HepG2 (cell line): ENCODE measurements at regions not wholly inside any gene's neighbourhood (a gene's known extent, or its start where the extent isn't known, plus 50 kb on each side); places are given as distances from the start of the nearest gene placed in this dataset.

Experiments
- ATAC-seq: fragments of 200-7000 bp; cut with Tn5 transposase; 3 replicates; pipeline ENCODE4 v1.9.1; 2020; ENCODE audit warnings: mild to moderate bottlenecking, moderate library complexity
- BruUV-seq: library from RNA; stranded (reverse); fragments of 400-500 nt; replicated peaks from 2 replicates; lab custom pipeline; 2021; lab: Mats Ljungman, UMichigan
- CTCF ChIA-PET: fragments of 300-600 bp; formaldehyde crosslinking; extraction: SDS; loops from one replicate; lab custom pipeline; 2021; ENCODE audit warnings: low total read pairs, inconsistent platforms, low intra/inter-chr PET ratio; lab: Yijun Ruan, JAX
- POLR2A ChIA-PET: fragments of 350-600 bp; sonication (Branson Sonifier 250); formaldehyde crosslinking; loops from one replicate; lab custom pipeline; 2020; ENCODE audit warnings: antibody characterized with exemption, inconsistent platforms; lab: Yijun Ruan, JAX
- DNase-seq: peaks from one replicate; pipeline ENCODE4 v3.0.0-alpha.2; 2015; ENCODE audit warnings: low spot score
- FAIRE-seq: peaks from 3 replicates; lab custom pipeline; 2011; peaks lifted over from hg19 to GRCh38; lab: Jason Lieb, UNC
- H2AFZ ChIP-seq: one replicate; pipeline ENCODE4 v1.6.1; 2011; ENCODE audit warnings: low read length, inconsistent platforms
- H3K27ac ChIP-seq: fragments of 300-600 bp; 3 replicates; pipeline ENCODE4 v1.8.0; 2011; ENCODE audit warnings: mixed run types, mild to moderate bottlenecking, mixed read lengths, low read length, inconsistent platforms; ENCODE audit not compliant: insufficient read depth; ENCODE audit errors: extremely low read length
- H3K27me3 ChIP-seq, 2 experiments: fragments of 200-600 bp in 1 of 2; 2 replicates in 1 of 2; 3 replicates in 1 of 2; pipeline versions ENCODE4 v1.6.0 to v1.8.0; 2011; ENCODE audit warnings: low read length in 2 of 2, mild to moderate bottlenecking in 2 of 2, moderate library complexity in 2 of 2, inconsistent platforms in 1 of 2; ENCODE audit not compliant: insufficient read depth in 2 of 2, control insufficient read depth in 1 of 2
- H3K36me3 ChIP-seq, 2 experiments: fragments of 200-600 bp in 1 of 2; replicated peaks in 1 of 2; 2 replicates in 1 of 2; 3 replicates in 1 of 2; pipeline versions ENCODE4 v1.5.1 to v1.8.0; 2011; ENCODE audit warnings: low read length in 2 of 2, inconsistent platforms in 1 of 2; ENCODE audit not compliant: insufficient read depth in 2 of 2, control insufficient read depth in 1 of 2
- H3K4me1 ChIP-seq: 2 replicates; pipeline ENCODE4 v1.5.1; 2012; ENCODE audit warnings: low read length, inconsistent platforms; ENCODE audit not compliant: insufficient read depth
- H3K4me2 ChIP-seq: 2 replicates; pipeline ENCODE4 v1.6.0; 2011; ENCODE audit warnings: low read depth, low read length, inconsistent platforms
- H3K4me3 ChIP-seq, 3 experiments: fragments of 200-600 bp in 1 of 3; sonication (generic), shearing (Covaris generic) in 1 of 3; replicated peaks in 1 of 3; 2 replicates each; pipeline ENCODE4 v1.5.1; 2011 to 2016; ENCODE audit warnings: low read length in 3 of 3, inconsistent platforms in 2 of 3, low read depth in 2 of 3, mild to moderate bottlenecking in 2 of 3, control low read depth in 1 of 3, mixed read lengths in 1 of 3; ENCODE audit not compliant: insufficient read depth in 1 of 3
- H3K79me2 ChIP-seq: one replicate; pipeline ENCODE4 v1.6.1; 2011; ENCODE audit warnings: low read length, inconsistent platforms; ENCODE audit not compliant: insufficient read depth
- H3K9ac ChIP-seq: 2 replicates; pipeline ENCODE4 v1.6.0; 2011; ENCODE audit warnings: mild to moderate bottlenecking, low read depth, low read length, inconsistent platforms; ENCODE audit not compliant: insufficient read depth
- H3K9me3 ChIP-seq: 2 replicates; pipeline ENCODE4 v1.5.1; 2012; ENCODE audit warnings: mild to moderate bottlenecking, low read length
- H4K20me1 ChIP-seq: 2 replicates; pipeline ENCODE4 v1.6.0; 2011; ENCODE audit warnings: inconsistent platforms, mild to moderate bottlenecking, low read length, moderate library complexity; ENCODE audit not compliant: insufficient read depth
- MAFF ChIP-seq: IDR thresholded peaks from 2 replicates; pipeline ENCODE4 v1.6.1; 2011; ENCODE audit warnings: low read depth, low read length, improper control_type of control experiment
- MAFK ChIP-seq, 2 experiments: IDR thresholded peaks in 1 of 2; conservative IDR thresholded peaks in 1 of 2; 2 replicates each; pipeline ENCODE4 v1.6.1; 2011; ENCODE audit warnings: improper control_type of control experiment in 2 of 2, low read length in 2 of 2
- NFE2L2 ChIP-seq: fragments of 150-350 bp; IDR thresholded peaks from 2 replicates; pipeline ENCODE4 v1.6.1; 2014; ENCODE audit warnings: low read length
- NFIC ChIP-seq: IDR thresholded peaks from 2 replicates; pipeline ENCODE4 v1.6.1; 2012; ENCODE audit warnings: mild to moderate bottlenecking, low read length, inconsistent platforms
- NFKB2 ChIP-seq: sonication (generic); formaldehyde crosslinking; IDR thresholded peaks from 2 replicates; pipeline ENCODE4 v1.4.0; 2020; ENCODE audit warnings: missing genetic modification reagents, borderline replicate concordance
- SIN3B ChIP-seq: fragments of 150-350 bp; IDR thresholded peaks from 2 replicates; pipeline ENCODE4 v1.6.1; 2014; ENCODE audit warnings: low read length
- WGBS: methylation state at CpG from one replicate; pipeline ENCODE4 v1.1.6; 2017; ENCODE audit warnings: low lambda C conversion rate; 5-methylcytosine and 5-hydroxymethylcytosine counted together
- in situ Hi-C: cut with HindIII; loops from 2 replicates; pipeline ENCODE4 v1.10.0; 2017; ENCODE audit warnings: low pct_unique_long_range_greater_than_20kb; ENCODE audit not compliant: extremely low pct_ligation_motif_present
- intact Hi-C: fragments of 100-400 bp; cut with micrococcal nuclease; formaldehyde crosslinking; loops from one replicate; pipeline ENCODE4 v1.10.0; 2022; ENCODE audit not compliant: unreplicated experiment
- TF ChIP-seq, protein P1 (sequence below): sonication (generic); formaldehyde crosslinking; IDR thresholded peaks from 2 replicates; pipeline ENCODE4 v1.4.0; 2020; ENCODE audit warnings: missing genetic modification reagents, borderline replicate concordance
- TF ChIP-seq, protein P2 (sequence below): sonication (generic); formaldehyde crosslinking; IDR thresholded peaks from 2 replicates; pipeline ENCODE4 v1.4.0; 2020; ENCODE audit warnings: mild to moderate bottlenecking, missing genetic modification reagents, borderline replicate concordance
- TF ChIP-seq, protein P3 (sequence below): sonication (generic); formaldehyde crosslinking; IDR thresholded peaks from 2 replicates; pipeline ENCODE4 v1.5.0; 2020; ENCODE audit warnings: mild to moderate bottlenecking, missing genetic modification reagents

DNA sequence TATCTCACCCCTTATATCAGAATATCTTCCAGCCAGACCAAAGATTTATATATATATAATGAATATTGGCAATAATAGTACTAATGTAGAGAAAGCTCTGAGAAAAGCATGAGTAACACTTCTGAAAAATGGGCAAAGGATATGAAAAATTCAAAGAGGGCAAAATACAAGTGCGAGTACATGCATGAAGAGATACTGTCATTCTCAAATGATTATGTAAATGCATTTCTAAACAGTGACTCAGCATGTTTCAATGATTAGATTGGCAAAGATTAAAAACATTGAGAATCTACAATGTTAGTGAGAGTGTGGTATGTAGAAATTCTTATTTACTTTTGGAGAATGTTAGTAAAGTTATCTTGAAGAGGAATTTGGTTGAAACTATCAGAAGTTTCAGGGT is 118.3 kb upstream of the NEDD4L start:
- CTCF ChIA-PET = no interaction called here
- FAIRE-seq = no peak

DNA sequence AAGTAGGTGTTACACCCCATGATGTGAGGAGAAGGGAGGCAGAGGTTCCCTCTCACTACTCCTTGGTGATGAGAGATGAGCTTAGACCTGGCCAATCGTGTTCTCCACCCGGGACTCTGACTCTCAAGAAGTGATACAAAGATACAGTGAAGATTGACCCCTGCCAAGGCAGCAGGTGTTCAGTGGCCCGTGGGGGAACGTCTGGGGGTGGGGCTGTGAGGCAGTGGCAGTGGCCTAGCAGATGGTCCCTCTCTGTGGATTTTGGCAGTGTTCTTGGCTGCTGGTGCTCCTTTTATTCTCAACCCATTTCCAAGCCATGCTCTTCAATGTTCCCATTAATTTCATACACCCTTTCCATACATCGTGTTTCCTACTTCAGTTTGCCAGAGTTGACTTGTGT is 120.4 kb upstream of the NEDD4L start:
- CTCF ChIA-PET = no interaction called here
- Histone ChIP-seq H4K20me1 (no peaks in the 10 kb centered on the region), H3K9ac (no peak overlapping the region), H3K4me3 (no peak overlapping the region), H3K9me3 (no peaks in the 10 kb centered on the region), H3K4me2 (no peak overlapping the region), H3K79me2 (no peaks in the 10 kb centered on the region), H3K36me3 (no peaks in the 10 kb centered on the region), H3K27ac (no peak overlapping the region), H3K4me1 (peaks cover 35% of the 10 kb centered on the region), H3K27me3 (no peaks in the 10 kb centered on the region), H2AFZ (no peak overlapping the region)
- ATAC-seq (no peak), FAIRE-seq (no peak), DNase-seq (no peak)
- TF ChIP-seq NFIC = no peak
- TF ChIP-seq SIN3B = no peak
- TF ChIP-seq, protein P1, sequence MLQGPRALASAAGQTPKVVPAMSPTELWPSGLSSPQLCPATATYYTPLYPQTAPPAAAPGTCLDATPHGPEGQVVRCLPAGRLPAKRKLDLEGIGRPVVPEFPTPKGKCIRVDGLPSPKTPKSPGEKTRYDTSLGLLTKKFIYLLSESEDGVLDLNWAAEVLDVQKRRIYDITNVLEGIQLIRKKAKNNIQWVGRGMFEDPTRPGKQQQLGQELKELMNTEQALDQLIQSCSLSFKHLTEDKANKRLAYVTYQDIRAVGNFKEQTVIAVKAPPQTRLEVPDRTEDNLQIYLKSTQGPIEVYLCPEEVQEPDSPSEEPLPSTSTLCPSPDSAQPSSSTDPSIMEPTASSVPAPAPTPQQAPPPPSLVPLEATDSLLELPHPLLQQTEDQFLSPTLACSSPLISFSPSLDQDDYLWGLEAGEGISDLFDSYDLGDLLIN (CRISPR knock-in tag) = no peak
- TF ChIP-seq, protein P2, sequence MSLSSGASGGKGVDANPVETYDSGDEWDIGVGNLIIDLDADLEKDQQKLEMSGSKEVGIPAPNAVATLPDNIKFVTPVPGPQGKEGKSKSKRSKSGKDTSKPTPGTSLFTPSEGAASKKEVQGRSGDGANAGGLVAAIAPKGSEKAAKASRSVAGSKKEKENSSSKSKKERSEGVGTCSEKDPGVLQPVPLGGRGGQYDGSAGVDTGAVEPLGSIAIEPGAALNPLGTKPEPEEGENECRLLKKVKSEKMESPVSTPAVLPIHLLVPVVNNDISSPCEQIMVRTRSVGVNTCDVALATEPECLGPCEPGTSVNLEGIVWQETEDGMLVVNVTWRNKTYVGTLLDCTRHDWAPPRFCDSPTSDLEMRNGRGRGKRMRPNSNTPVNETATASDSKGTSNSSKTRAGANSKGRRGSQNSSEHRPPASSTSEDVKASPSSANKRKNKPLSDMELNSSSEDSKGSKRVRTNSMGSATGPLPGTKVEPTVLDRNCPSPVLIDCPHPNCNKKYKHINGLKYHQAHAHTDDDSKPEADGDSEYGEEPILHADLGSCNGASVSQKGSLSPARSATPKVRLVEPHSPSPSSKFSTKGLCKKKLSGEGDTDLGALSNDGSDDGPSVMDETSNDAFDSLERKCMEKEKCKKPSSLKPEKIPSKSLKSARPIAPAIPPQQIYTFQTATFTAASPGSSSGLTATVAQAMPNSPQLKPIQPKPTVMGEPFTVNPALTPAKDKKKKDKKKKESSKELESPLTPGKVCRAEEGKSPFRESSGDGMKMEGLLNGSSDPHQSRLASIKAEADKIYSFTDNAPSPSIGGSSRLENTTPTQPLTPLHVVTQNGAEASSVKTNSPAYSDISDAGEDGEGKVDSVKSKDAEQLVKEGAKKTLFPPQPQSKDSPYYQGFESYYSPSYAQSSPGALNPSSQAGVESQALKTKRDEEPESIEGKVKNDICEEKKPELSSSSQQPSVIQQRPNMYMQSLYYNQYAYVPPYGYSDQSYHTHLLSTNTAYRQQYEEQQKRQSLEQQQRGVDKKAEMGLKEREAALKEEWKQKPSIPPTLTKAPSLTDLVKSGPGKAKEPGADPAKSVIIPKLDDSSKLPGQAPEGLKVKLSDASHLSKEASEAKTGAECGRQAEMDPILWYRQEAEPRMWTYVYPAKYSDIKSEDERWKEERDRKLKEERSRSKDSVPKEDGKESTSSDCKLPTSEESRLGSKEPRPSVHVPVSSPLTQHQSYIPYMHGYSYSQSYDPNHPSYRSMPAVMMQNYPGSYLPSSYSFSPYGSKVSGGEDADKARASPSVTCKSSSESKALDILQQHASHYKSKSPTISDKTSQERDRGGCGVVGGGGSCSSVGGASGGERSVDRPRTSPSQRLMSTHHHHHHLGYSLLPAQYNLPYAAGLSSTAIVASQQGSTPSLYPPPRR (CRISPR knock-in tag) = no peak
- no TSS peak for BruUV-seq
- POLR2A ChIA-PET = no interaction called here
- intact Hi-C loops (no loop called here), in situ Hi-C loops (loop anchor here (25.0 kb wide), 1 partner anchor 839 kb away; no protein-coding TSS in a partner anchor)
- WGBS = 56% methylated on average over 3 of the region's 5 CpGs

More for the DNA sequence above, 118.3 kb upstream of the NEDD4L start:
- H3K9ac ChIP-seq = no peak overlapping the region
- ATAC-seq (no peak), DNase-seq (peak; percentile 9)
- TF ChIP-seq NFKB2 (CRISPR knock-in tag) (no peak), MAFF (peak; percentile 36; the same call in 1 of the 2 replicates), NFE2L2 (peak; percentile 89), MAFK (conservative IDR thresholded peaks at IDR 0.05 in 1 of 2, IDR thresholded peaks at IDR 0.05 in 1 of 2; ENCODE audit: low read length in 2 of 2) (peak; percentile 42 to 56; a peak in 3 of 4 replicates)
- TF ChIP-seq, protein P3, sequence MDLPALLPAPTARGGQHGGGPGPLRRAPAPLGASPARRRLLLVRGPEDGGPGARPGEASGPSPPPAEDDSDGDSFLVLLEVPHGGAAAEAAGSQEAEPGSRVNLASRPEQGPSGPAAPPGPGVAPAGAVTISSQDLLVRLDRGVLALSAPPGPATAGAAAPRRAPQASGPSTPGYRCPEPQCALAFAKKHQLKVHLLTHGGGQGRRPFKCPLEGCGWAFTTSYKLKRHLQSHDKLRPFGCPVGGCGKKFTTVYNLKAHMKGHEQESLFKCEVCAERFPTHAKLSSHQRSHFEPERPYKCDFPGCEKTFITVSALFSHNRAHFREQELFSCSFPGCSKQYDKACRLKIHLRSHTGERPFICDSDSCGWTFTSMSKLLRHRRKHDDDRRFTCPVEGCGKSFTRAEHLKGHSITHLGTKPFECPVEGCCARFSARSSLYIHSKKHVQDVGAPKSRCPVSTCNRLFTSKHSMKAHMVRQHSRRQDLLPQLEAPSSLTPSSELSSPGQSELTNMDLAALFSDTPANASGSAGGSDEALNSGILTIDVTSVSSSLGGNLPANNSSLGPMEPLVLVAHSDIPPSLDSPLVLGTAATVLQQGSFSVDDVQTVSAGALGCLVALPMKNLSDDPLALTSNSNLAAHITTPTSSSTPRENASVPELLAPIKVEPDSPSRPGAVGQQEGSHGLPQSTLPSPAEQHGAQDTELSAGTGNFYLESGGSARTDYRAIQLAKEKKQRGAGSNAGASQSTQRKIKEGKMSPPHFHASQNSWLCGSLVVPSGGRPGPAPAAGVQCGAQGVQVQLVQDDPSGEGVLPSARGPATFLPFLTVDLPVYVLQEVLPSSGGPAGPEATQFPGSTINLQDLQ = no peak
- TF ChIP-seq, all 625 proteins: peak for 3
- no peak overlapping the region for H3K4me3 ChIP-seq
- 30% methylated on average over 1 of the region's 1 CpG for WGBS
- intact Hi-C loops (no loop called here), in situ Hi-C loops (no loop called here)
- POLR2A ChIA-PET = no interaction called here
- no peak overlapping the region for H3K27ac ChIP-seq
- H3K27me3 ChIP-seq = no peaks in the 10 kb centered on the region; a peak in 1 of 5 replicates
- H3K4me2 ChIP-seq = no peak overlapping the region
- no peaks in the 10 kb centered on the region for H3K9me3 ChIP-seq
- H4K20me1 ChIP-seq = no peaks in the 10 kb centered on the region
- peaks cover 43% of the 10 kb centered on the region for H3K4me1 ChIP-seq
- H3K79me2 ChIP-seq = no peaks in the 10 kb centered on the region
- H2AFZ ChIP-seq = no peak overlapping the region
- no peaks in the 10 kb centered on the region for H3K36me3 ChIP-seq
- no TSS peak for BruUV-seq
